Endothelial cell of umbilical vein (primary cell): ENCODE measurements at regions not wholly inside any gene's neighbourhood (a gene's known extent, or its start where the extent isn't known, plus 50 kb on each side); places are given as distances from the start of the nearest gene placed in this dataset.

ENCODE experiments used
- BruUV-seq: library from RNA; stranded (reverse); fragments of 400-500 nt; replicated peaks from 2 replicates; lab custom pipeline; 2021; lab: Mats Ljungman, UMichigan
- CTCF ChIA-PET: fragments of 300-600, 350-600 bp; sonication (Branson Sonifier 250); formaldehyde crosslinking; loops from one replicate; lab custom pipeline; 2021; ENCODE audit warnings: antibody characterized with exemption, inconsistent platforms; lab: Charles Lee
- POLR2A ChIA-PET: fragments of 300-600, 350-600 bp; sonication (Branson Sonifier 250); formaldehyde crosslinking; loops from one replicate; lab custom pipeline; 2021; ENCODE audit warnings: antibody characterized with exemption, inconsistent platforms; lab: Charles Lee
- DNase-seq: peaks from one replicate; pipeline ENCODE4 v3.0.0-alpha.2; 2011; ENCODE audit warnings: low read depth, low spot score
- FAIRE-seq: peaks from 2 replicates; lab custom pipeline; 2011; peaks lifted over from hg19 to GRCh38; lab: Jason Lieb, UNC
- H2AFZ ChIP-seq: 2 replicates; pipeline ENCODE4 v1.6.0; 2012; ENCODE audit warnings: low read depth, low read length, control low read depth, inconsistent platforms
- H3K27ac ChIP-seq: 2 replicates; pipeline ENCODE4 v1.5.1; 2011; ENCODE audit warnings: low read depth, mild to moderate bottlenecking, control low read depth, low read length, moderate library complexity; ENCODE audit not compliant: insufficient read depth
- H3K27me3 ChIP-seq, 2 experiments: 2 replicates each; pipeline versions ENCODE4 v1.6.0 to v1.6.1; 2011; ENCODE audit warnings: low read length in 2 of 2, mixed read lengths in 1 of 2; ENCODE audit not compliant: control insufficient read depth in 2 of 2, insufficient read depth in 2 of 2
- H3K36me3 ChIP-seq, 2 experiments: 2 replicates in 1 of 2; 3 replicates in 1 of 2; pipeline ENCODE4 v1.5.1; 2011; ENCODE audit warnings: low read length in 2 of 2, mild to moderate bottlenecking in 1 of 2, moderate library complexity in 1 of 2; ENCODE audit not compliant: control insufficient read depth in 2 of 2, insufficient read depth in 2 of 2; ENCODE audit errors: extremely low read depth in 1 of 2
- H3K4me1 ChIP-seq: 3 replicates; pipeline ENCODE4 v1.5.1; 2011; ENCODE audit warnings: mild to moderate bottlenecking, low read length; ENCODE audit not compliant: control insufficient read depth, insufficient read depth; ENCODE audit errors: extremely low read depth
- H3K4me2 ChIP-seq: 2 replicates; pipeline ENCODE4 v1.6.1; 2011; ENCODE audit warnings: low read length, control low read depth, mixed read lengths; ENCODE audit not compliant: insufficient read depth
- H3K4me3 ChIP-seq, 3 experiments: fragments of 200-600 bp in 1 of 3; sonication (generic), shearing (Covaris generic) in 1 of 3; replicated peaks in 1 of 3; 2 replicates each; pipeline ENCODE4 v1.5.1; 2011 to 2016; ENCODE audit warnings: control low read depth in 3 of 3, low read length in 3 of 3, mild to moderate bottlenecking in 2 of 3, inconsistent platforms in 1 of 3, low read depth in 1 of 3, moderate library complexity in 1 of 3; ENCODE audit not compliant: insufficient read depth in 1 of 3
- H3K79me2 ChIP-seq: 2 replicates; pipeline ENCODE4 v1.6.0; 2012; ENCODE audit warnings: low read length, inconsistent platforms; ENCODE audit not compliant: control insufficient read depth, insufficient read depth
- H3K9ac ChIP-seq: replicated peaks from 2 replicates; pipeline ENCODE3; 2011; ENCODE audit warnings: low read length, control low read depth; ENCODE audit not compliant: insufficient read depth; ENCODE audit errors: extremely low read depth
- H3K9me1 ChIP-seq: replicated peaks from 3 replicates; pipeline ENCODE4 v1.6.0; 2011; ENCODE audit warnings: mild to moderate bottlenecking, low read length; ENCODE audit not compliant: control insufficient read depth, insufficient read depth; ENCODE audit errors: extremely low read depth
- H3K9me3 ChIP-seq: replicated peaks from 2 replicates; pipeline ENCODE4 v1.5.1; 2012; ENCODE audit warnings: low read length, inconsistent platforms; ENCODE audit not compliant: control insufficient read depth, insufficient read depth
- H4K20me1 ChIP-seq: replicated peaks from 2 replicates; pipeline ENCODE3; 2011; ENCODE audit warnings: mild to moderate bottlenecking, low read length; ENCODE audit not compliant: control insufficient read depth, insufficient read depth; ENCODE audit errors: extremely low read depth
- EZH2 ChIP-seq: IDR thresholded peaks from 2 replicates; pipeline ENCODE4 v1.6.1; 2012; ENCODE audit warnings: borderline replicate concordance, low read depth, mild to moderate bottlenecking, moderate library complexity, low read length, inconsistent platforms; ENCODE audit not compliant: severe bottlenecking
- FOS ChIP-seq: IDR thresholded peaks from 2 replicates; pipeline ENCODE4 v1.6.1; 2011; ENCODE audit warnings: mild to moderate bottlenecking, low read length, moderate library complexity, borderline replicate concordance; ENCODE audit not compliant: insufficient read depth
- GATA2 ChIP-seq: IDR thresholded peaks from 2 replicates; pipeline ENCODE4 v1.7.0; 2011; ENCODE audit warnings: low read depth, mild to moderate bottlenecking, moderate library complexity, mixed read lengths, low read length; ENCODE audit not compliant: insufficient read length, insufficient read depth
- JUN ChIP-seq: IDR thresholded peaks from 2 replicates; pipeline ENCODE4 v1.6.1; 2011; ENCODE audit warnings: borderline replicate concordance, low read depth; ENCODE audit not compliant: insufficient read length, insufficient read depth
- MYC ChIP-seq: IDR thresholded peaks from one replicate; pipeline ENCODE4 v1.6.1; 2011; ENCODE audit warnings: mild to moderate bottlenecking, low read depth, low read length
- POLR2A ChIP-seq: IDR thresholded peaks from 2 replicates; pipeline ENCODE4 v1.6.1; 2012; ENCODE audit warnings: low read depth, mild to moderate bottlenecking, control low read depth, low read length
- POLR2AphosphoS5 ChIP-seq: IDR thresholded peaks from 2 replicates; pipeline ENCODE4 v1.6.1; 2012; ENCODE audit warnings: low read depth, mild to moderate bottlenecking, control low read depth, low read length, moderate library complexity; ENCODE audit not compliant: insufficient read depth
- dilution Hi-C: fragments of 300-500 bp; cut with MboI; formaldehyde crosslinking; loops from one replicate; pipeline ENCODE4 v1.15.0; 2019; ENCODE audit warnings: low sequenced_read_pairs; ENCODE audit not compliant: extremely low pct_ligation_motif_present
- intact Hi-C: fragments of 100-400 bp; cut with micrococcal nuclease; formaldehyde crosslinking; loops from one replicate; pipeline ENCODE4 v1.10.0; 2022
- TF ChIP-seq, protein P1 (sequence below), 2 donors: IDR thresholded peaks; 1 replicate in 1 of 2; 2 replicates in 1 of 2; pipeline ENCODE4 v1.5.1; 2011; ENCODE audit warnings: low read length in 2 of 2, mild to moderate bottlenecking in 2 of 2, moderate library complexity in 2 of 2, control low read depth in 1 of 2, inconsistent platforms in 1 of 2, low read depth in 1 of 2; ENCODE audit not compliant: insufficient read depth in 1 of 2; ENCODE audit errors: extremely low read depth in 1 of 2
- TF ChIP-seq, protein P2 (sequence below): IDR thresholded peaks from 2 replicates; pipeline ENCODE4 v1.6.1; 2011; ENCODE audit not compliant: insufficient read depth, insufficient read length

- dilution Hi-C loops (no loop called here), intact Hi-C loops (loop anchor here (5.0 kb wide), 1 partner anchor 53 kb away; no protein-coding TSS in a partner anchor)
- no peaks in the 10 kb centered on the region for H3K9me3 ChIP-seq
- peaks cover 11% of the 10 kb centered on the region for H3K4me1 ChIP-seq
- no peak overlapping the region for H3K4me3 ChIP-seq
- no peak for FAIRE-seq
- H3K27me3 ChIP-seq = no peaks in the 10 kb centered on the region
- H2AFZ ChIP-seq = no peak overlapping the region
- H3K36me3 ChIP-seq = no peaks in the 10 kb centered on the region
- H3K4me2 ChIP-seq = peak overlapping the region; percentile 12
- peak overlapping the region; percentile 15 for H3K27ac ChIP-seq
- BruUV-seq = no TSS peak
- DNase-seq = no peak
- POLR2A ChIA-PET = no interaction called here
- H4K20me1 ChIP-seq = no peaks in the 10 kb centered on the region
- no peak overlapping the region for H3K9ac ChIP-seq
- no peaks in the 10 kb centered on the region for H3K79me2 ChIP-seq
- CTCF ChIA-PET = interaction anchor here (0.7 to 1.0 kb wide), 2 partner anchors 71 to 92 kb away, joined by 3 to 4 read pairs; no protein-coding TSS in a partner anchor
- no peaks in the 10 kb centered on the region for H3K9me1 ChIP-seq
- TF ChIP-seq, protein P1, sequence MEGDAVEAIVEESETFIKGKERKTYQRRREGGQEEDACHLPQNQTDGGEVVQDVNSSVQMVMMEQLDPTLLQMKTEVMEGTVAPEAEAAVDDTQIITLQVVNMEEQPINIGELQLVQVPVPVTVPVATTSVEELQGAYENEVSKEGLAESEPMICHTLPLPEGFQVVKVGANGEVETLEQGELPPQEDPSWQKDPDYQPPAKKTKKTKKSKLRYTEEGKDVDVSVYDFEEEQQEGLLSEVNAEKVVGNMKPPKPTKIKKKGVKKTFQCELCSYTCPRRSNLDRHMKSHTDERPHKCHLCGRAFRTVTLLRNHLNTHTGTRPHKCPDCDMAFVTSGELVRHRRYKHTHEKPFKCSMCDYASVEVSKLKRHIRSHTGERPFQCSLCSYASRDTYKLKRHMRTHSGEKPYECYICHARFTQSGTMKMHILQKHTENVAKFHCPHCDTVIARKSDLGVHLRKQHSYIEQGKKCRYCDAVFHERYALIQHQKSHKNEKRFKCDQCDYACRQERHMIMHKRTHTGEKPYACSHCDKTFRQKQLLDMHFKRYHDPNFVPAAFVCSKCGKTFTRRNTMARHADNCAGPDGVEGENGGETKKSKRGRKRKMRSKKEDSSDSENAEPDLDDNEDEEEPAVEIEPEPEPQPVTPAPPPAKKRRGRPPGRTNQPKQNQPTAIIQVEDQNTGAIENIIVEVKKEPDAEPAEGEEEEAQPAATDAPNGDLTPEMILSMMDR (IDR thresholded peaks at IDR 0.05; ENCODE audit: extremely low read depth in 1 of 2, insufficient read depth in 1 of 2, low read depth in 1 of 2, low read length in 2 of 2) = no peak
- TF ChIP-seq POLR2A (no peak), POLR2AphosphoS5 (no peak), JUN (no peak), EZH2 (no peak), MYC (no peak), GATA2 (no peak), FOS (no peak)
- TF ChIP-seq, protein P2, sequence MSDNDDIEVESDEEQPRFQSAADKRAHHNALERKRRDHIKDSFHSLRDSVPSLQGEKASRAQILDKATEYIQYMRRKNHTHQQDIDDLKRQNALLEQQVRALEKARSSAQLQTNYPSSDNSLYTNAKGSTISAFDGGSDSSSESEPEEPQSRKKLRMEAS = no peak
Observed at GRCh38 chr2:63790491-63790890, 51.2 kb upstream of the UGP2 start.
